ENCODE measurements at regions not wholly inside any gene's neighbourhood (a gene's known extent, or its start where the extent isn't known, plus 50 kb on each side); places are given as distances from the start of the nearest gene placed in this dataset.

DNA sequence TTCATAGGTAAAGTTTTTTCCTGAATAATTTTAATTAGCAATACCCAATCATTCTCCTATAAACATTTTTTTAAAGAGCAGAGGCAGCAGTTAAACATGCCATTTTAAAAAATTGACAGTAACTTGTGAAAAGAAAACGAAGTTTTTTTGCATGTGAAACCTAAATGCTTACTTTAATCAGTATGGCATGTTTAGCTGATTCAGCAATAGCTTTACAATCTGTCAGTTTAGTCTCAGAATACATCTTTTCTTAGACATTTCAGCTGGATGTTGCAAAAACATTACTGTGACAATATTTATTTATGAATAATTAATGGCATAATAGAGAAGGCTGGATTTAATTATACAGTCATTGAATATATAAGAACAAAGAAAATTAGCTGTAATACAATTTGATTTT lies 1132.4 kb upstream of the ADGRL2 start:
- intact Hi-C loops (cut with DNase I; ENCODE audit: low total_unique reads) = no loop called here
- no peak for DNase-seq
- H3K27ac ChIP-seq = no peak overlapping the region
- H3K9me3 ChIP-seq = no peaks in the 10 kb centered on the region
- H3K36me3 ChIP-seq = no peaks in the 10 kb centered on the region
- TF ChIP-seq POLR2A (IDR thresholded peaks at IDR 0.05) = no peak
- no peak for TF ChIP-seq POLR2AphosphoS5 (IDR thresholded peaks at IDR 0.05)
- no peaks in the 10 kb centered on the region for H3K4me1 ChIP-seq
- 40 to 53% (median 49%) methylated on average over 1 of the region's 1 CpG for WGBS, 5 donors
- no peak overlapping the region for H3K4me3 ChIP-seq
- no peaks in the 10 kb centered on the region for H3K27me3 ChIP-seq (replicated peaks in 1 of 7)

DNA sequence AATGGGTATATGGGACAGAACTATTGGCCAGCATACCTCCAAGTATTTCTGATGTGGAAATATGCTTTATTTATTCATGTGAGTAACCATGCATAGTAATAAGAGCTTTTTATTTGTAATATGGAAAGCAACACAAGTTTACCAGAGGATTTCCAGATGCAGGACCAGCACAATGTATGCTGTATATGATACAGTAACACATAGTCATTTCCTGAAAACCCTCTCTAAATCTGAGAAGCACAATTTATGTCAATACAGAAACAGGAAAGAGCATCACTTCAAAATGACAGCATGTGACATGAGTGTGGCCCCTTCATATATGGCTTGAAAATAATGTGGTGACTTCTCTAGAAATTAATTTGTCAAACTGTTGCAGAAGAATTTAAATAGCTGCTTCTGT lies 1134.7 kb upstream of the ADGRL2 start:
- Histone ChIP-seq H3K27ac (no peak overlapping the region), H3K4me1 (no peaks in the 10 kb centered on the region), H3K36me3 (no peaks in the 10 kb centered on the region), H3K27me3 (replicated peaks in 1 of 7) (no peaks in the 10 kb centered on the region), H3K9me3 (peaks cover 0 to 3% (median 0%) of the 10 kb centered on the region in 8 donors), H3K4me3 (no peak overlapping the region)
- intact Hi-C loops (cut with DNase I; ENCODE audit: low total_unique reads) = no loop called here
- no peak for DNase-seq
- TF ChIP-seq, protein P1, sequence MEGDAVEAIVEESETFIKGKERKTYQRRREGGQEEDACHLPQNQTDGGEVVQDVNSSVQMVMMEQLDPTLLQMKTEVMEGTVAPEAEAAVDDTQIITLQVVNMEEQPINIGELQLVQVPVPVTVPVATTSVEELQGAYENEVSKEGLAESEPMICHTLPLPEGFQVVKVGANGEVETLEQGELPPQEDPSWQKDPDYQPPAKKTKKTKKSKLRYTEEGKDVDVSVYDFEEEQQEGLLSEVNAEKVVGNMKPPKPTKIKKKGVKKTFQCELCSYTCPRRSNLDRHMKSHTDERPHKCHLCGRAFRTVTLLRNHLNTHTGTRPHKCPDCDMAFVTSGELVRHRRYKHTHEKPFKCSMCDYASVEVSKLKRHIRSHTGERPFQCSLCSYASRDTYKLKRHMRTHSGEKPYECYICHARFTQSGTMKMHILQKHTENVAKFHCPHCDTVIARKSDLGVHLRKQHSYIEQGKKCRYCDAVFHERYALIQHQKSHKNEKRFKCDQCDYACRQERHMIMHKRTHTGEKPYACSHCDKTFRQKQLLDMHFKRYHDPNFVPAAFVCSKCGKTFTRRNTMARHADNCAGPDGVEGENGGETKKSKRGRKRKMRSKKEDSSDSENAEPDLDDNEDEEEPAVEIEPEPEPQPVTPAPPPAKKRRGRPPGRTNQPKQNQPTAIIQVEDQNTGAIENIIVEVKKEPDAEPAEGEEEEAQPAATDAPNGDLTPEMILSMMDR (IDR thresholded peaks at IDR 0.05 in 8 of 11, conservative IDR thresholded peaks at IDR 0.05 in 3 of 11) = no peak
- TF ChIP-seq POLR2A (IDR thresholded peaks at IDR 0.05) = no peak
- no peak for TF ChIP-seq POLR2AphosphoS5 (IDR thresholded peaks at IDR 0.05)

DNA sequence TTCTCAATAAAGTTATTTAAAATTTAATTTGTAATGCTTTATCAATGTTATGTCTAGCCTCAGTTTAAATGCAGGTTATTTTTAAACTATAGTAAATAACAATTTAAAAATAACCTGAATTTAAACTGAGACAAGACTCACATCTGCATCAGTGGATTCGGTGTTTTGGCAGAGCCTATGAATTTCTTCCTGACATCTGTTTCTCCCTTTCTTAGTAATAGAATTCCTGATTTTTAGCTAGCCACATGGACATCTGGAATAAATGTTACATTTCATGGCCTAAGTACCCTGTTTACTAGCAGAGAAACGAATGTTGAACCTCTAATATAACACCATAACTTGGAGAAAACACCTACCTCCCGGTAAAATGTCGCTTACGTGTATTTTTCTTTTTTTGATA lies 1141.6 kb upstream of the ADGRL2 start:
- Histone ChIP-seq H3K27me3 (replicated peaks in 1 of 7) (no peaks in the 10 kb centered on the region), H3K4me1 (no peaks in the 10 kb centered on the region), H3K36me3 (no peaks in the 10 kb centered on the region), H3K27ac (no peak overlapping the region), H3K4me3 (no peak overlapping the region), H3K9me3 (peaks cover 0 to 7% (median under 1%) of the 10 kb centered on the region in 8 donors)
- WGBS, 5 donors = 82 to 91% (median 88%) methylated on average over 5 of the region's 5 CpGs
- TF ChIP-seq, protein P1 (IDR thresholded peaks at IDR 0.05 in 8 of 11, conservative IDR thresholded peaks at IDR 0.05 in 3 of 11) = no peak
- TF ChIP-seq POLR2A (IDR thresholded peaks at IDR 0.05) (no peak), POLR2AphosphoS5 (IDR thresholded peaks at IDR 0.05) (no peak)
- DNase-seq = no peak
- intact Hi-C loops (cut with DNase I; ENCODE audit: low total_unique reads) = no loop called here

DNA sequence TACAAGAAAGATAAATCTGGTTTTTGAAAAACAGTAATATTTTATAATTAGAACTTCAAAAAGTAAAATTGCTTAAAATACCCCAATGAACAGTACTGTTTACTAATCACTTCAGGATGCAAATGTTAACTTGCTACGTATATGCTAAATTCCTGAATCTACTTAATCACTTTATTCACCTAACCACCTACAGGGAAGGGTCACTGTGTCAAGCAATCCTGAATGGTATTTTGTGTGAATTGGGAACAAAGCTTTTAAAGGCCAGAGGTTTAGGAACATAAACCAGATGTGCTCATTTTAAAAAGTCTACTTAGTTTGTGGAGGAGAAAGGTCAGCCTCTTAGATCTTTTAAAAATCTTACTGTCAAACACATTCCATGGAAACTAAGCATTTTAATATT lies 1143.0 kb upstream of the ADGRL2 start:
- 81 to 92% (median 84%) methylated on average over 1 of the region's 1 CpG for WGBS, 5 donors
- intact Hi-C loops (cut with DNase I; ENCODE audit: low total_unique reads) = no loop called here
- H3K4me3 ChIP-seq = no peak overlapping the region

More for the DNA sequence above, 1143.0 kb upstream of the ADGRL2 start:
- no peaks in the 10 kb centered on the region for H3K27me3 ChIP-seq (replicated peaks in 1 of 7)
- no peak for DNase-seq
- TF ChIP-seq POLR2AphosphoS5 (IDR thresholded peaks at IDR 0.05) = no peak
- TF ChIP-seq, protein P1 (IDR thresholded peaks at IDR 0.05 in 8 of 11, conservative IDR thresholded peaks at IDR 0.05 in 3 of 11) = no peak
- TF ChIP-seq POLR2A (IDR thresholded peaks at IDR 0.05) = no peak
- no peaks in the 10 kb centered on the region for H3K36me3 ChIP-seq
- H3K9me3 ChIP-seq = peaks cover 0 to 12% (median 3%) of the 10 kb centered on the region in 8 donors
- H3K27ac ChIP-seq = no peak overlapping the region
- H3K4me1 ChIP-seq = no peaks in the 10 kb centered on the region
